ENCODE measurements at regions not wholly inside any gene's neighbourhood (a gene's known extent, or its start where the extent isn't known, plus 50 kb on each side); places are given as distances from the start of the nearest gene placed in this dataset.

- H3K4me3 ChIP-seq (IDR thresholded peaks at IDR 0.05; ENCODE audit: insufficient read depth, low read depth, low read length): no peak overlapping the region
- H3K4me1 ChIP-seq (ENCODE audit: low read depth, poor library complexity, severe bottlenecking): no peaks in the 10 kb centered on the region
- no peak overlapping the region for H3K4me2 ChIP-seq
- no peaks in the 10 kb centered on the region for H3K27me3 ChIP-seq (ENCODE audit: insufficient read depth, low read depth)
- H3K79me2 ChIP-seq (ENCODE audit: insufficient read depth, low read depth): no peaks in the 10 kb centered on the region
- no peaks in the 10 kb centered on the region for H3K36me3 ChIP-seq (ENCODE audit: insufficient read depth)
- H4K20me1 ChIP-seq (ENCODE audit: insufficient read depth): no peaks in the 10 kb centered on the region
- H3K9ac ChIP-seq: no peak overlapping the region
- TF ChIP-seq, protein P1, sequence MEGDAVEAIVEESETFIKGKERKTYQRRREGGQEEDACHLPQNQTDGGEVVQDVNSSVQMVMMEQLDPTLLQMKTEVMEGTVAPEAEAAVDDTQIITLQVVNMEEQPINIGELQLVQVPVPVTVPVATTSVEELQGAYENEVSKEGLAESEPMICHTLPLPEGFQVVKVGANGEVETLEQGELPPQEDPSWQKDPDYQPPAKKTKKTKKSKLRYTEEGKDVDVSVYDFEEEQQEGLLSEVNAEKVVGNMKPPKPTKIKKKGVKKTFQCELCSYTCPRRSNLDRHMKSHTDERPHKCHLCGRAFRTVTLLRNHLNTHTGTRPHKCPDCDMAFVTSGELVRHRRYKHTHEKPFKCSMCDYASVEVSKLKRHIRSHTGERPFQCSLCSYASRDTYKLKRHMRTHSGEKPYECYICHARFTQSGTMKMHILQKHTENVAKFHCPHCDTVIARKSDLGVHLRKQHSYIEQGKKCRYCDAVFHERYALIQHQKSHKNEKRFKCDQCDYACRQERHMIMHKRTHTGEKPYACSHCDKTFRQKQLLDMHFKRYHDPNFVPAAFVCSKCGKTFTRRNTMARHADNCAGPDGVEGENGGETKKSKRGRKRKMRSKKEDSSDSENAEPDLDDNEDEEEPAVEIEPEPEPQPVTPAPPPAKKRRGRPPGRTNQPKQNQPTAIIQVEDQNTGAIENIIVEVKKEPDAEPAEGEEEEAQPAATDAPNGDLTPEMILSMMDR (conservative IDR thresholded peaks at IDR 0.05; ENCODE audit: low read depth, low read length): no peak
- H2AFZ ChIP-seq (ENCODE audit: low read depth): no peak overlapping the region
- no peak overlapping the region for H3K27ac ChIP-seq
These were observed 1830.0 kb upstream of the AGA start for GRCh38 chr4:179272282-179272681.

GRCh38 chr4:179278647-179279046, 1836.4 kb upstream of the AGA start:
- H3K36me3 ChIP-seq (ENCODE audit: insufficient read depth): no peaks in the 10 kb centered on the region
- no peak overlapping the region for H3K27ac ChIP-seq
- H3K4me2 ChIP-seq: no peak overlapping the region
- no peaks in the 10 kb centered on the region for H4K20me1 ChIP-seq (ENCODE audit: insufficient read depth)
- H2AFZ ChIP-seq (ENCODE audit: low read depth): no peak overlapping the region
- H3K27me3 ChIP-seq (ENCODE audit: insufficient read depth, low read depth): no peaks in the 10 kb centered on the region
- TF ChIP-seq, protein P1 (conservative IDR thresholded peaks at IDR 0.05; ENCODE audit: low read depth, low read length): no peak
- no peak overlapping the region for H3K9ac ChIP-seq
- no peaks in the 10 kb centered on the region for H3K4me1 ChIP-seq (ENCODE audit: low read depth, poor library complexity, severe bottlenecking)
- H3K79me2 ChIP-seq (ENCODE audit: insufficient read depth, low read depth): no peaks in the 10 kb centered on the region
- no peak overlapping the region for H3K4me3 ChIP-seq (IDR thresholded peaks at IDR 0.05; ENCODE audit: insufficient read depth, low read depth, low read length)

- no peak overlapping the region for H3K4me3 ChIP-seq (IDR thresholded peaks at IDR 0.05; ENCODE audit: insufficient read depth, low read depth, low read length)
- no peaks in the 10 kb centered on the region for H3K4me1 ChIP-seq (ENCODE audit: low read depth, poor library complexity, severe bottlenecking)
- H3K79me2 ChIP-seq (ENCODE audit: insufficient read depth, low read depth): no peaks in the 10 kb centered on the region
- no peak overlapping the region for H3K9ac ChIP-seq
- no peaks in the 10 kb centered on the region for H4K20me1 ChIP-seq (ENCODE audit: insufficient read depth)
- no peaks in the 10 kb centered on the region for H3K36me3 ChIP-seq (ENCODE audit: insufficient read depth)
- no peak overlapping the region for H3K4me2 ChIP-seq
- H3K27me3 ChIP-seq (ENCODE audit: insufficient read depth, low read depth): no peaks in the 10 kb centered on the region
- no peak overlapping the region for H2AFZ ChIP-seq (ENCODE audit: low read depth)
- TF ChIP-seq, protein P1 (conservative IDR thresholded peaks at IDR 0.05; ENCODE audit: low read depth, low read length): no peak
- H3K27ac ChIP-seq: no peak overlapping the region
These were observed 1843.5 kb upstream of the AGA start for GRCh38 chr4:179285696-179286095.

GRCh38 chr4:179291657-179292056, 1849.4 kb upstream of the AGA start:
- Histone ChIP-seq H3K9ac (no peak overlapping the region), H3K36me3 (ENCODE audit: insufficient read depth) (no peaks in the 10 kb centered on the region), H3K79me2 (ENCODE audit: insufficient read depth, low read depth) (no peaks in the 10 kb centered on the region), H2AFZ (ENCODE audit: low read depth) (no peak overlapping the region), H3K4me3 (IDR thresholded peaks at IDR 0.05; ENCODE audit: insufficient read depth, low read depth, low read length) (no peak overlapping the region), H3K27ac (no peak overlapping the region), H3K27me3 (ENCODE audit: insufficient read depth, low read depth) (no peaks in the 10 kb centered on the region), H4K20me1 (ENCODE audit: insufficient read depth) (no peaks in the 10 kb centered on the region), H3K4me2 (no peak overlapping the region), H3K4me1 (ENCODE audit: low read depth, poor library complexity, severe bottlenecking) (no peaks in the 10 kb centered on the region)
- TF ChIP-seq, protein P1 (conservative IDR thresholded peaks at IDR 0.05; ENCODE audit: low read depth, low read length): no peak

Data from KMS-11 (cell line).